B cell (primary cell): ENCODE measurements at regions not wholly inside any gene's neighbourhood (a gene's known extent, or its start where the extent isn't known, plus 50 kb on each side); places are given as distances from the start of the nearest gene placed in this dataset.
"Not testable (repeated sequence)": the region's sequence is repeated elsewhere in the genome, so short reads cannot be mapped to it uniquely, and the experiment has no call there.

Source experiments
- CTCF ChIP-seq: fragments of 200-600 bp; IDR thresholded peaks from one replicate; pipeline ENCODE4 v1.8.0; 2022; ENCODE audit warnings: antibody characterized with exemption, mild to moderate bottlenecking
- EZH2 ChIP-seq: IDR thresholded peaks from 2 replicates; pipeline ENCODE4 v1.6.1; 2012; ENCODE audit warnings: borderline replicate concordance, low read depth, mild to moderate bottlenecking, moderate library complexity, low read length; ENCODE audit not compliant: insufficient read depth, poor library complexity, severe bottlenecking

DNA sequence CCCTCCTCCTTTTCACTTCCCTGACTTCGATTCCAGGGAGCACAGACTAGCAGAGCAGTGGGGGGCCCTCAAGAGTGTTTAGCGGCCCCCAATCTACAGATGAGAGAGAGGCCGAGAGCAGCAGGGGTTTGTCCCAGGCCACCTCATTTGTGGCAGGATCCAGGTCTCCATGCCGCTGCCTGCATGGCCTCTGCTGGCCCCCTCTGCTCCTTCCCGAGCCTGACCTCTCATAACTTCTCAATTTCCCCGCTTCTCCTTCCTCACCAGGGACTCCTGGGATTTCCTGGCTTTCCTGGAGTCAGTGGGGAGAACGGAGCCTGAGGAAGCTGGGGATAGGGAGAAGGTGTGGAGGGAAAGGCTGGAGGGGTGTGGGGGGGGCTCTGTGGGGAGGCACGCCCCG, 70.1 kb upstream of the TUBA3E start:
- not testable (repeated sequence) for TF ChIP-seq CTCF, EZH2
